ENCODE measurements at regions not wholly inside any gene's neighbourhood (a gene's known extent, or its start where the extent isn't known, plus 50 kb on each side); places are given as distances from the start of the nearest gene placed in this dataset.

DNA sequence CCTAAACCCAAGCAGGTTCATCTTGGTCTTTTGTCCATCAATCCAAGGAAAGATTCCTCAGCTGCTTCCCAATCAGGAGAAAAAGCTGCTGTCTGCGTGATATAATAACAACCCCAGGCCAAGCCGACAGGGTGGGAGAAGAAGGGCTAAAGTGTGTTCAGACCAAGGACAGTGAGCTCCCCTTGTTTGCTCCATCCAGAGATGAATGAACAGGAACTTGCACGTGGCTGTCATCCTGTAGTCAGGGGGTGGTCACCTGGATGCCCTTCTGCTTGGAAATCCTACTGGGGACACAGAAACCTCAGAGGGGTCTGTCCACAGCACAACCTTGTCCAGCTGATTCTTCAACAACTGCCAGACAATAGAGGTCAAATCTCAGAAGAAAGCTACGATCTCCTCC is 414.5 kb downstream of the SOX9 start:
- in situ Hi-C loops (cut with HindIII; ENCODE audit: low pct_ligation_motif_present, low sequenced_read_pairs): loop anchor here (25.0 kb wide), 2 partner anchors 398 to 1098 kb away; no protein-coding TSS in a partner anchor
- H3K27me3 ChIP-seq (replicated peaks): no peaks in the 10 kb centered on the region
- TF ChIP-seq, protein P1, sequence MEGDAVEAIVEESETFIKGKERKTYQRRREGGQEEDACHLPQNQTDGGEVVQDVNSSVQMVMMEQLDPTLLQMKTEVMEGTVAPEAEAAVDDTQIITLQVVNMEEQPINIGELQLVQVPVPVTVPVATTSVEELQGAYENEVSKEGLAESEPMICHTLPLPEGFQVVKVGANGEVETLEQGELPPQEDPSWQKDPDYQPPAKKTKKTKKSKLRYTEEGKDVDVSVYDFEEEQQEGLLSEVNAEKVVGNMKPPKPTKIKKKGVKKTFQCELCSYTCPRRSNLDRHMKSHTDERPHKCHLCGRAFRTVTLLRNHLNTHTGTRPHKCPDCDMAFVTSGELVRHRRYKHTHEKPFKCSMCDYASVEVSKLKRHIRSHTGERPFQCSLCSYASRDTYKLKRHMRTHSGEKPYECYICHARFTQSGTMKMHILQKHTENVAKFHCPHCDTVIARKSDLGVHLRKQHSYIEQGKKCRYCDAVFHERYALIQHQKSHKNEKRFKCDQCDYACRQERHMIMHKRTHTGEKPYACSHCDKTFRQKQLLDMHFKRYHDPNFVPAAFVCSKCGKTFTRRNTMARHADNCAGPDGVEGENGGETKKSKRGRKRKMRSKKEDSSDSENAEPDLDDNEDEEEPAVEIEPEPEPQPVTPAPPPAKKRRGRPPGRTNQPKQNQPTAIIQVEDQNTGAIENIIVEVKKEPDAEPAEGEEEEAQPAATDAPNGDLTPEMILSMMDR (IDR thresholded peaks at IDR 0.05; ENCODE audit: low read depth, low read length, missing control alignments): no peak
- H3K27ac ChIP-seq: no peak overlapping the region
- H3K4me3 ChIP-seq (ENCODE audit: low read depth, low read length): no peak overlapping the region
- no peak for DNase-seq
- H3K36me3 ChIP-seq (replicated peaks): peaks cover 3% of the 10 kb centered on the region

DNA sequence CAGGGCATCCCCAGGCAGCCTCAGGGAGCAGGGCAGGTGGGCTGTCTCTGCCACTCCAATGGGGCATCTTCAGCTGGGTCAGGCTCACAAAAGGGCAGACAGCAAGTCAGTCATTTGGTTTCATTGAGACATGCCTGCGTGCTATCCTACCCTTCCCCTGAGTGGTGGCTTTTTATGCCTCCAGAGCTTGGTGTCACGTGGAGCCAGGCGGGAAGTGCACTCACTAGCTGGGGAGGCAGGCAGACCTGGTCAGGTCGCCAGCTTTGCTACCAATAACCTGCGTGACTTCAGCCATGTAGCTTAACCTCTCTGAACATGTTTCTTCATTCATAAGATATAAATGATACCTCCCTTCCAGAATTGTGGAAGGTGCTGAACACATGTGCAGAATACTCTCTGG is 415.0 kb downstream of the SOX9 start:
- TF ChIP-seq, protein P1 (IDR thresholded peaks at IDR 0.05; ENCODE audit: low read depth, low read length, missing control alignments): no peak
- Histone ChIP-seq H3K4me3 (ENCODE audit: low read depth, low read length) (no peak overlapping the region), H3K36me3 (replicated peaks) (peaks cover 4% of the 10 kb centered on the region), H3K27me3 (replicated peaks) (no peaks in the 10 kb centered on the region), H3K27ac (no peak overlapping the region)
- in situ Hi-C loops (cut with HindIII; ENCODE audit: low pct_ligation_motif_present, low sequenced_read_pairs): loop anchor here (25.0 kb wide), 2 partner anchors 398 to 1098 kb away; no protein-coding TSS in a partner anchor
- DNase-seq: no peak

DNA sequence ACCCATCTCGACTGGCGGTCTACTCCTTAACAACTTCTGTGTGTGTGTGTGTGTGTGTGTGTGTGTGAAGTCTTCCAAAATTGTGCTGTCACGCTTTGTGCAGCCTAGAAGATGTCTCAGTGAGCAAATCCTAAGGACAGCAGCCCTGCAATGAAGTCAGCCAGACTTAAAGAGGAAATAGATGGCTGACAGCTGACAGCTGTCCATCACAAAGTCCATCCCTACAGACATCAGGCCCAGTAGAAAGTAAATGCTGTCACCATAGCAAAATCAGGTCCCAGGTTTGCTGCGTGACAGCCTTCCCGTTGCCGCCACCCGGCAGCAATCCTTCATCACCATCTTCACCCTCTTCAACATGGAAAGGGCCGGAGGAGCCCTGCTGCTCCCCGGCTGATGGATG is 416.0 kb downstream of the SOX9 start:
- in situ Hi-C loops (cut with HindIII; ENCODE audit: low pct_ligation_motif_present, low sequenced_read_pairs): loop anchor here (25.0 kb wide), 2 partner anchors 399 to 1099 kb away; no protein-coding TSS in a partner anchor
- no peak for DNase-seq
- H3K4me3 ChIP-seq (ENCODE audit: low read depth, low read length): no peak overlapping the region

DNA sequence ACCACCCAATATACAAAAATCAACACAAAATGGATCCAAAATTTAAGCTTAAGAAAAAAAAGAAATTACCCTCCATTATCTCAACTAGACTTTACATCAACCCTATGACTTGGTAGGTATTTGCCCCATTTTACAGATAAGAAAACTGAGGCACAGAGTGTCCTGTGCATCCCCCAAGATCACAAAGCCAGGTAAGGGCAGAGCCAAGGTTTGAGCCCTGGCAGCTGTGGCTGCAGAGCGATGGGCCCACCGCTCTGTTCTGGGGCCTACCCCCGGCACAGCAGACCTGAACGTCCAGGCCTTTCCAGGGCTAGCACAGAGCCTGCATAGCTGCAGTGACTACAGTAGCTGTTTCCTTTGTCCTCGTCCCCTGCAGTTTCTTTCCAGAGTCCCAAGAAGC is 417.6 kb downstream of the SOX9 start:
- H3K4me3 ChIP-seq (ENCODE audit: low read depth, low read length): no peak overlapping the region
- in situ Hi-C loops (cut with HindIII; ENCODE audit: low pct_ligation_motif_present, low sequenced_read_pairs): loop anchor here (25.0 kb wide), 2 partner anchors 401 to 1101 kb away; no protein-coding TSS in a partner anchor
- peaks cover 5% of the 10 kb centered on the region for H3K36me3 ChIP-seq (replicated peaks)
- no peak overlapping the region for H3K27ac ChIP-seq
- no peaks in the 10 kb centered on the region for H3K27me3 ChIP-seq (replicated peaks)
- TF ChIP-seq, protein P1 (IDR thresholded peaks at IDR 0.05; ENCODE audit: low read depth, low read length, missing control alignments): no peak
- no peak for DNase-seq

More for the DNA sequence above, 416.0 kb downstream of the SOX9 start:
- peaks cover 5% of the 10 kb centered on the region for H3K36me3 ChIP-seq (replicated peaks)
- TF ChIP-seq, protein P1 (IDR thresholded peaks at IDR 0.05; ENCODE audit: low read depth, low read length, missing control alignments): no peak
- no peak overlapping the region for H3K27ac ChIP-seq
- H3K27me3 ChIP-seq (replicated peaks): no peaks in the 10 kb centered on the region

DNA sequence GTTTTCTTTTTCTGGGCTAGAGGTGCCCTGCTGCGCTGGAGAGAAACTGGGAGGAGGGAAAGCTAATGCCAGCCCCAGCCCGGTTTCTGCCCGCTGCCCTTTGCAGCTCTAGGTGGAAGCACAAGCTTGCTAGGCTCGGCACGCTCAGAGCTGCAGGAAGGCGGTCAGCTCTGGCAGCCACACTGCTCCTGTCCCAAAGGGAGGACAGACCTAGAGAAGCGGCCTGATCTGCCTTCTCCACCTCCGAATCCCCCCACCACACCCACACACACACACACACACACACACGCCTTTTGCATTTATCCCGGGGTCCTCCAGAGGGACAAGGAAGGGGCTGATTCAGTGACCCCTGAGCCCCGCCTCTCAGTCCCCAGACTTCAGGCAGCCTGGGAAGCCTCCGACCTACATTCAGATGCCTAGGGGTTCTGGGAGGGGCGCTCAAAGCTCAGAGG is 418.1 kb downstream of the SOX9 start:
- in situ Hi-C loops (cut with HindIII; ENCODE audit: low pct_ligation_motif_present, low sequenced_read_pairs): loop anchor here (25.0 kb wide), 2 partner anchors 402 to 1102 kb away; no protein-coding TSS in a partner anchor
- Histone ChIP-seq H3K36me3 (replicated peaks) (peaks cover 5% of the 10 kb centered on the region), H3K4me3 (ENCODE audit: low read depth, low read length) (no peak overlapping the region), H3K27me3 (replicated peaks) (no peaks in the 10 kb centered on the region), H3K27ac (no peak overlapping the region)
- no peak for DNase-seq
- TF ChIP-seq, protein P1 (IDR thresholded peaks at IDR 0.05; ENCODE audit: low read depth, low read length, missing control alignments): no peak

All from brain microvascular endothelial cell (primary cell).